IMR-90 (cell line): ENCODE measurements at regions not wholly inside any gene's neighbourhood (a gene's known extent, or its start where the extent isn't known, plus 50 kb on each side); places are given as distances from the start of the nearest gene placed in this dataset.

ENCODE experiments used
- ATAC-seq: fragments of 200-7000 bp; cut with Tn5 transposase; 2 replicates; pipeline ENCODE4 v1.9.1; 2020; ENCODE audit warnings: low read depth, mild to moderate bottlenecking, moderate library complexity
- BruUV-seq: library from RNA; stranded (reverse); fragments of 400-500 nt; replicated peaks from 2 replicates; lab custom pipeline; 2021; lab: Mats Ljungman, UMichigan
- CTCF ChIA-PET: fragments of 300-600 bp; formaldehyde crosslinking; extraction: SDS; loops from one replicate; lab custom pipeline; 2021; ENCODE audit warnings: antibody characterized with exemption; lab: Yijun Ruan, JAX
- POLR2A ChIA-PET: fragments of 300-600 bp; sonication (Branson Sonifier 250); formaldehyde crosslinking; loops from one replicate; lab custom pipeline; 2022; ENCODE audit warnings: antibody characterized with exemption; ENCODE audit not compliant: unreplicated experiment; lab: Charles Lee
- DNase-seq: peaks from one replicate; pipeline ENCODE4 v3.0.0; 2013
- H2AFZ ChIP-seq: replicated peaks from 2 replicates; pipeline ENCODE3; 2013; ENCODE audit warnings: low read length, mild to moderate bottlenecking; ENCODE audit not compliant: poor library complexity
- H2AK5ac ChIP-seq: 2 replicates; pipeline ENCODE4 v1.6.1; 2013; ENCODE audit warnings: low read depth, low read length, inconsistent platforms
- H2AK9ac ChIP-seq: replicated peaks from 2 replicates; pipeline ENCODE3; 2013; ENCODE audit warnings: mild to moderate bottlenecking, low read depth, low read length, moderate library complexity; ENCODE audit not compliant: poor library complexity
- H2BK120ac ChIP-seq: 2 replicates; pipeline ENCODE4 v1.6.1; 2013; ENCODE audit warnings: low read depth, low read length, inconsistent platforms
- H2BK15ac ChIP-seq: 3 replicates; pipeline ENCODE4 v1.6.1; 2013; ENCODE audit warnings: low read depth, low read length, inconsistent platforms
- H2BK20ac ChIP-seq: 2 replicates; pipeline ENCODE4 v1.6.1; 2013; ENCODE audit warnings: low read depth, mild to moderate bottlenecking, inconsistent platforms, low read length, moderate library complexity
- H2BK5ac ChIP-seq: 2 replicates; pipeline ENCODE4 v1.6.1; 2013; ENCODE audit warnings: mild to moderate bottlenecking, low read depth, low read length, inconsistent platforms; ENCODE audit not compliant: poor library complexity, severe bottlenecking
- H3K14ac ChIP-seq: replicated peaks from 2 replicates; pipeline ENCODE4 v1.6.1; 2013; ENCODE audit warnings: low read depth, low read length, inconsistent platforms
- H3K18ac ChIP-seq: 2 replicates; pipeline ENCODE4 v1.6.1; 2013; ENCODE audit warnings: low read depth, low read length, control low read depth
- H3K23ac ChIP-seq: 2 replicates; pipeline ENCODE4 v1.6.1; 2013; ENCODE audit warnings: low read depth, low read length, inconsistent platforms
- H3K27ac ChIP-seq: 2 replicates; pipeline ENCODE4 v1.5.1; 2013; ENCODE audit warnings: mild to moderate bottlenecking, control low read depth, low read length; ENCODE audit not compliant: insufficient read depth
- H3K27me3 ChIP-seq: 2 replicates; pipeline ENCODE4 v1.6.1; 2013; ENCODE audit warnings: low read length; ENCODE audit not compliant: control insufficient read depth, insufficient read depth
- H3K36me3 ChIP-seq: 2 replicates; pipeline ENCODE4 v1.6.1; 2013; ENCODE audit warnings: low read length, mixed read lengths; ENCODE audit not compliant: control insufficient read depth, insufficient read depth
- H3K4ac ChIP-seq: 2 replicates; pipeline ENCODE4 v1.6.1; 2013; ENCODE audit warnings: low read depth, low read length, inconsistent platforms
- H3K4me1 ChIP-seq: 2 replicates; pipeline ENCODE4 v1.6.1; 2013; ENCODE audit warnings: low read length, mixed read lengths; ENCODE audit not compliant: control insufficient read depth, insufficient read depth
- H3K4me2 ChIP-seq: 2 replicates; pipeline ENCODE4 v1.6.1; 2013; ENCODE audit warnings: low read depth, mild to moderate bottlenecking, control low read depth, low read length, moderate library complexity
- H3K4me3 ChIP-seq: 2 replicates; pipeline ENCODE4 v1.5.1; 2013; ENCODE audit warnings: low read depth, mild to moderate bottlenecking, control low read depth, low read length, moderate library complexity; ENCODE audit not compliant: insufficient read depth
- H3K56ac ChIP-seq: 2 replicates; pipeline ENCODE4 v1.6.1; 2013; ENCODE audit warnings: low read length, inconsistent platforms; ENCODE audit not compliant: insufficient read depth; ENCODE audit errors: extremely low read depth
- H3K79me1 ChIP-seq, 2 experiments: 2 replicates each; pipeline ENCODE4 v1.6.1; 2013; ENCODE audit warnings: low read length in 2 of 2, inconsistent platforms in 1 of 2, low read depth in 1 of 2
- H3K9ac ChIP-seq: 2 replicates; pipeline ENCODE4 v1.6.1; 2013; ENCODE audit warnings: low read depth, low read length, control low read depth
- H3K9me1 ChIP-seq: 2 replicates; pipeline ENCODE4 v1.6.1; 2013; ENCODE audit warnings: low read length, inconsistent platforms; ENCODE audit not compliant: insufficient read depth
- H3K9me3 ChIP-seq: 2 replicates; pipeline ENCODE4 v1.6.1; 2013; ENCODE audit warnings: low read length; ENCODE audit not compliant: control insufficient read depth, insufficient read depth
- H4K20me1 ChIP-seq: 2 replicates; pipeline ENCODE4 v1.6.1; 2013; ENCODE audit warnings: low read length, inconsistent platforms; ENCODE audit not compliant: insufficient read depth
- H4K5ac ChIP-seq: 2 replicates; pipeline ENCODE4 v1.6.1; 2013; ENCODE audit warnings: mild to moderate bottlenecking, low read depth, low read length, control low read depth
- H4K8ac ChIP-seq, 2 experiments: 2 replicates each; pipeline ENCODE4 v1.6.1; 2013; ENCODE audit warnings: low read depth in 2 of 2, low read length in 2 of 2, control low read depth in 1 of 2, inconsistent platforms in 1 of 2
- H4K91ac ChIP-seq: 2 replicates; pipeline ENCODE4 v1.6.1; 2013; ENCODE audit warnings: low read depth, low read length, inconsistent platforms; ENCODE audit not compliant: insufficient read depth
- BHLHE40 ChIP-seq: fragments of 150-350 bp; IDR thresholded peaks from 2 replicates; pipeline ENCODE4 v1.6.1; 2016; ENCODE audit warnings: mild to moderate bottlenecking, low read depth, low read length
- CEBPB ChIP-seq: IDR thresholded peaks from 2 replicates; pipeline ENCODE4 v1.6.1; 2012; ENCODE audit warnings: low read depth, low read length, improper control_type of control experiment
- FOS ChIP-seq: fragments of 150-350 bp; IDR thresholded peaks from 2 replicates; pipeline ENCODE4 v1.6.1; 2016; ENCODE audit warnings: low read depth, low read length
- MAZ ChIP-seq: IDR thresholded peaks from 2 replicates; pipeline ENCODE4 v1.6.1; 2012; ENCODE audit warnings: low read depth, mild to moderate bottlenecking, low read length, improper control_type of control experiment, moderate library complexity, borderline replicate concordance
- MXI1 ChIP-seq: IDR thresholded peaks from 2 replicates; pipeline ENCODE4 v1.6.1; 2012; ENCODE audit warnings: low read depth, mild to moderate bottlenecking, low read length, moderate library complexity, borderline replicate concordance
- NFE2L2 ChIP-seq: fragments of 150-350 bp; IDR thresholded peaks from 2 replicates; pipeline ENCODE4 v1.6.1; 2016; ENCODE audit warnings: low read depth, mild to moderate bottlenecking, low read length
- RCOR1 ChIP-seq: IDR thresholded peaks from 2 replicates; pipeline ENCODE4 v1.6.1; 2012; ENCODE audit warnings: mild to moderate bottlenecking, low read length, improper control_type of control experiment; ENCODE audit not compliant: insufficient replicate concordance
- RFX5 ChIP-seq: IDR thresholded peaks from 2 replicates; pipeline ENCODE4 v1.8.0; 2012; ENCODE audit warnings: low read depth, mild to moderate bottlenecking, low read length, moderate library complexity
- SMC3 ChIP-seq: fragments of 150-350 bp; IDR thresholded peaks from 2 replicates; pipeline ENCODE4 v1.6.1; 2016; ENCODE audit warnings: low read depth, mild to moderate bottlenecking, antibody characterized with exemption, low read length, moderate library complexity
- WGBS, 2 experiments: methylation state at CpG; one replicate each; pipeline versions ENCODE4 v1.1.5 to v1.1.7; 2013; ENCODE audit warnings: missing lambda C conversion rate in 2 of 2; ENCODE audit not compliant: insufficient read length in 1 of 2; ENCODE audit errors: extremely low coverage in 2 of 2; 5-methylcytosine and 5-hydroxymethylcytosine counted together
- dilution Hi-C: fragments of 300-500 bp; cut with HindIII; formaldehyde crosslinking; loops from one replicate; pipeline ENCODE4 v1.14.3; 2018; ENCODE audit warnings: low sequenced_read_pairs; ENCODE audit not compliant: unreplicated experiment
- in situ Hi-C: fragments of 300-500 bp; cut with MboI; formaldehyde crosslinking; loops from 3 replicates; pipeline ENCODE4 v1.14.3; 2019; ENCODE audit warnings: low sequenced_read_pairs, inconsistent platforms, mixed read lengths
- intact Hi-C: fragments of 100-400 bp; cut with micrococcal nuclease; formaldehyde crosslinking; loops from 2 replicates; pipeline ENCODE4 v1.10.0; 2022
- TF ChIP-seq, protein P1 (sequence below): conservative IDR thresholded peaks from 2 replicates; pipeline ENCODE4 v1.5.1; 2012; ENCODE audit warnings: mild to moderate bottlenecking, low read depth, low read length, improper control_type of control experiment
- TF ChIP-seq, protein P2 (sequence below): fragments of 150-350 bp; IDR thresholded peaks from 2 replicates; pipeline ENCODE4 v1.6.1; 2017; ENCODE audit warnings: mild to moderate bottlenecking, antibody characterized with exemption, low read length, low read depth
- TF ChIP-seq, protein P3 (sequence below): fragments of 150-350 bp; IDR thresholded peaks from 2 replicates; pipeline ENCODE4 v1.6.1; 2016; ENCODE audit warnings: low read depth, mild to moderate bottlenecking, low read length, moderate library complexity, borderline replicate concordance

DNA sequence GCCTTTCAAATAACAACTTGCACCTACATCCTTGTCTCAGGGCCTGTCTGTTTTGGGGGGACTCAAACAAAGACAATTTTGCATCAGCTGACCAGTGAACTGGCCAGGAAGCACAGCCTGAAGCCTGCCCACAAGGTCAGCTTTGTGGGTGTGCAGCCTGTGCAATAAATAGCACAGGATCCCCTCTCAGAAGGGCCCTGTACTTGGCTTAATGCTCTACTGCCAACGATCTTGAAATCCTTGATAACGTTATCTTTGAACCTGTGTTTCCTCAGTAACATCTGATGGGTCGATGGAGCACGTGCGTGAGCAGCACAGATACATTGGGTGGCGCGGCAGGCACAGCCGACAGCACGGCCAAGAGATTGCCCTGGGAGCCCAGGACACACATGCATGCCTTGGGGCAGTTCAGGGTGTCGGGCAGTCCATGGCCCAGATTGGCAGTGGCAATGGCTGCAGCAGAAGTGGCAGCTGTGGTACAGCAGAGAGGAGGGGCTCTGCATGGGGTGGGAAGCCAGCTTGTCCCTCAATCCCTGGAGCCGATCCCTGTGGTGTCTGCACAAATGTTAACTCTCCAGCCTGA, 58.8 kb upstream of the ATP6AP2 start:
- dilution Hi-C loops = no loop called here
- WGBS, 2 experiments = 82% methylated on average over 9 of the region's 11 CpGs; no CpG with 5 or more reads in 1 of the 2 experiments

More for the DNA sequence above, 58.8 kb upstream of the ATP6AP2 start:
- no peak for DNase-seq
- TF ChIP-seq, protein P1, sequence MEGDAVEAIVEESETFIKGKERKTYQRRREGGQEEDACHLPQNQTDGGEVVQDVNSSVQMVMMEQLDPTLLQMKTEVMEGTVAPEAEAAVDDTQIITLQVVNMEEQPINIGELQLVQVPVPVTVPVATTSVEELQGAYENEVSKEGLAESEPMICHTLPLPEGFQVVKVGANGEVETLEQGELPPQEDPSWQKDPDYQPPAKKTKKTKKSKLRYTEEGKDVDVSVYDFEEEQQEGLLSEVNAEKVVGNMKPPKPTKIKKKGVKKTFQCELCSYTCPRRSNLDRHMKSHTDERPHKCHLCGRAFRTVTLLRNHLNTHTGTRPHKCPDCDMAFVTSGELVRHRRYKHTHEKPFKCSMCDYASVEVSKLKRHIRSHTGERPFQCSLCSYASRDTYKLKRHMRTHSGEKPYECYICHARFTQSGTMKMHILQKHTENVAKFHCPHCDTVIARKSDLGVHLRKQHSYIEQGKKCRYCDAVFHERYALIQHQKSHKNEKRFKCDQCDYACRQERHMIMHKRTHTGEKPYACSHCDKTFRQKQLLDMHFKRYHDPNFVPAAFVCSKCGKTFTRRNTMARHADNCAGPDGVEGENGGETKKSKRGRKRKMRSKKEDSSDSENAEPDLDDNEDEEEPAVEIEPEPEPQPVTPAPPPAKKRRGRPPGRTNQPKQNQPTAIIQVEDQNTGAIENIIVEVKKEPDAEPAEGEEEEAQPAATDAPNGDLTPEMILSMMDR = no peak
- TF ChIP-seq, protein P2, sequence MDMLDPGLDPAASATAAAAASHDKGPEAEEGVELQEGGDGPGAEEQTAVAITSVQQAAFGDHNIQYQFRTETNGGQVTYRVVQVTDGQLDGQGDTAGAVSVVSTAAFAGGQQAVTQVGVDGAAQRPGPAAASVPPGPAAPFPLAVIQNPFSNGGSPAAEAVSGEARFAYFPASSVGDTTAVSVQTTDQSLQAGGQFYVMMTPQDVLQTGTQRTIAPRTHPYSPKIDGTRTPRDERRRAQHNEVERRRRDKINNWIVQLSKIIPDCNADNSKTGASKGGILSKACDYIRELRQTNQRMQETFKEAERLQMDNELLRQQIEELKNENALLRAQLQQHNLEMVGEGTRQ = no peak
- TF ChIP-seq RFX5 (no peak), FOS (no peak), RCOR1 (no peak), SMC3 (no peak), CEBPB (no peak), MXI1 (no peak), NFE2L2 (no peak), MAZ (no peak), BHLHE40 (no peak)
- TF ChIP-seq, protein P3, sequence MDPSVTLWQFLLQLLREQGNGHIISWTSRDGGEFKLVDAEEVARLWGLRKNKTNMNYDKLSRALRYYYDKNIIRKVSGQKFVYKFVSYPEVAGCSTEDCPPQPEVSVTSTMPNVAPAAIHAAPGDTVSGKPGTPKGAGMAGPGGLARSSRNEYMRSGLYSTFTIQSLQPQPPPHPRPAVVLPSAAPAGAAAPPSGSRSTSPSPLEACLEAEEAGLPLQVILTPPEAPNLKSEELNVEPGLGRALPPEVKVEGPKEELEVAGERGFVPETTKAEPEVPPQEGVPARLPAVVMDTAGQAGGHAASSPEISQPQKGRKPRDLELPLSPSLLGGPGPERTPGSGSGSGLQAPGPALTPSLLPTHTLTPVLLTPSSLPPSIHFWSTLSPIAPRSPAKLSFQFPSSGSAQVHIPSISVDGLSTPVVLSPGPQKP = no peak
- H4K91ac ChIP-seq = no peak overlapping the region
- ChIA-PET CTCF (no interaction called here), POLR2A (no interaction called here)
- no peak overlapping the region for H2BK20ac ChIP-seq
- no peaks in the 10 kb centered on the region for H3K79me1 ChIP-seq
- H2BK15ac ChIP-seq = no peak overlapping the region
- no peak overlapping the region for H2BK120ac ChIP-seq
- ATAC-seq = no peak
- no peak overlapping the region for H4K8ac ChIP-seq
- H3K14ac ChIP-seq = no peak overlapping the region
- H4K5ac ChIP-seq = no peak overlapping the region
- H3K27me3 ChIP-seq = peaks cover 40% of the 10 kb centered on the region
- no peak overlapping the region for H3K9ac ChIP-seq
- H2AK5ac ChIP-seq = no peak overlapping the region
- H3K36me3 ChIP-seq = no peaks in the 10 kb centered on the region
- in situ Hi-C loops (no loop called here), intact Hi-C loops (no loop called here)
- no TSS peak for BruUV-seq
- no peak overlapping the region for H3K18ac ChIP-seq
- no peak overlapping the region for H3K23ac ChIP-seq
- no peaks in the 10 kb centered on the region for H3K4me1 ChIP-seq
- no peak overlapping the region for H2BK5ac ChIP-seq
- no peaks in the 10 kb centered on the region for H4K20me1 ChIP-seq
- H3K56ac ChIP-seq = no peak overlapping the region
- H3K9me1 ChIP-seq = no peaks in the 10 kb centered on the region
- H3K9me3 ChIP-seq = no peaks in the 10 kb centered on the region
- no peak overlapping the region for H3K27ac ChIP-seq
- H3K4ac ChIP-seq = no peak overlapping the region
- H2AK9ac ChIP-seq = no peak overlapping the region
- no peak overlapping the region for H3K4me3 ChIP-seq
- H3K4me2 ChIP-seq = no peak overlapping the region
- H2AFZ ChIP-seq = no peak overlapping the region
